HG02588 (cell line): ENCODE measurements at regions not wholly inside any gene's neighbourhood (a gene's known extent, or its start where the extent isn't known, plus 50 kb on each side); places are given as distances from the start of the nearest gene placed in this dataset.

Source experiments
- ATAC-seq: cut with Tn5 transposase; IDR thresholded peaks from one replicate; pipeline ENCODE4 v1.9.1; 2021; ENCODE audit warnings: mild to moderate bottlenecking, moderate library complexity; ENCODE audit not compliant: unreplicated experiment

- no peak for ATAC-seq
These were observed 303.3 kb downstream of the IPMK start for GRCh38 chr10:57964351-57964750.

GRCh38 chr10:57963546-57963945, 304.1 kb downstream of the IPMK start:
- ATAC-seq = no peak

- no peak for ATAC-seq
These were observed 304.9 kb downstream of the IPMK start for GRCh38 chr10:57962839-57963238.

- no peak for ATAC-seq
These were observed 306.2 kb downstream of the IPMK start for GRCh38 chr10:57961487-57961886.

- ATAC-seq = no peak
These were observed 307.3 kb downstream of the IPMK start for GRCh38 chr10:57960406-57960805.

- no peak for ATAC-seq
These were observed 308.2 kb downstream of the IPMK start for GRCh38 chr10:57959318-57960006.

- ATAC-seq = no peak
These were observed 312.6 kb downstream of the IPMK start for GRCh38 chr10:57955076-57955475.

- no peak for ATAC-seq
These were observed 315.0 kb downstream of the IPMK start for GRCh38 chr10:57952741-57953140.

- ATAC-seq = no peak
These were observed 317.2 kb downstream of the IPMK start for GRCh38 chr10:57950442-57950974.

GRCh38 chr10:57948796-57949195, 318.9 kb downstream of the IPMK start:
- ATAC-seq = no peak

- ATAC-seq = no peak
These were observed 320.9 kb downstream of the IPMK start for GRCh38 chr10:57946833-57947232.

- no peak for ATAC-seq
These were observed 324.0 kb downstream of the IPMK start for GRCh38 chr10:57943701-57944100.

GRCh38 chr10:57925045-57925444, 342.6 kb downstream of the IPMK start:
- no peak for ATAC-seq

- ATAC-seq = no peak
These were observed 346.6 kb downstream of the IPMK start for GRCh38 chr10:57921140-57921539.

GRCh38 chr10:57919864-57920263, 347.8 kb downstream of the IPMK start:
- no peak for ATAC-seq

- ATAC-seq = no peak
These were observed 350.7 kb downstream of the IPMK start for GRCh38 chr10:57917019-57917418.

- no peak for ATAC-seq
These were observed 361.8 kb downstream of the IPMK start for GRCh38 chr10:57905861-57906260.

GRCh38 chr10:57905010-57905409, 362.7 kb downstream of the IPMK start:
- ATAC-seq = no peak

- ATAC-seq = no peak
These were observed 369.5 kb downstream of the IPMK start for GRCh38 chr10:57898231-57898630.

- no peak for ATAC-seq
These were observed 370.1 kb downstream of the IPMK start for GRCh38 chr10:57897611-57898010.

GRCh38 chr10:57894361-57894760, 373.3 kb downstream of the IPMK start:
- no peak for ATAC-seq

GRCh38 chr10:57891201-57892006, 376.3 kb downstream of the IPMK start:
- no peak for ATAC-seq
